Common myeloid progenitor, CD34-positive (primary cell): ENCODE measurements at regions not wholly inside any gene's neighbourhood (a gene's known extent, or its start where the extent isn't known, plus 50 kb on each side); places are given as distances from the start of the nearest gene placed in this dataset.
A peak's percentile ranks its signal among the peaks of the same experiment; 100 is the strongest.
"Not testable (repeated sequence)": the region's sequence is repeated elsewhere in the genome, so short reads cannot be mapped to it uniquely, and the experiment has no call there.

Source experiments
- CTCF ChIA-PET: fragments of 350-600 bp; sonication (Branson Sonifier 250); formaldehyde crosslinking; loops from one replicate; lab custom pipeline; 2021; ENCODE audit warnings: antibody characterized with exemption; lab: Charles Lee
- POLR2A ChIA-PET: fragments of 350-600 bp; sonication (Branson Sonifier 250); formaldehyde crosslinking; loops from one replicate; lab custom pipeline; 2021; ENCODE audit warnings: antibody characterized with exemption; lab: Charles Lee
- DNase-seq, 3 donors: peaks; one replicate each; pipeline versions ENCODE4 v3.0.0 to v3.0.0-alpha.2; 2013
- H3K27ac ChIP-seq, 2 experiments: 1 replicate in 1 of 2; 2 replicates in 1 of 2; pipeline ENCODE4 v1.7.0; 2013; ENCODE audit warnings: inconsistent platforms in 2 of 2, low read length in 2 of 2, mild to moderate bottlenecking in 2 of 2, low read depth in 1 of 2, moderate library complexity in 1 of 2; ENCODE audit not compliant: severe bottlenecking in 2 of 2, insufficient read depth in 1 of 2, poor library complexity in 1 of 2
- H3K27me3 ChIP-seq, 5 experiments: replicated peaks in 2 of 5; 1 replicate in 3 of 5; 2 replicates in 2 of 5; pipeline versions ENCODE4 v1.6.1 to v1.7.0; 2013; ENCODE audit warnings: low read length in 4 of 5, mild to moderate bottlenecking in 2 of 5, moderate library complexity in 2 of 5, inconsistent platforms in 1 of 5; ENCODE audit not compliant: insufficient read depth in 5 of 5, control insufficient read depth in 4 of 5
- H3K36me3 ChIP-seq, 4 experiments: 1 replicate in 2 of 4; 2 replicates in 2 of 4; pipeline versions ENCODE4 v1.6.1 to v1.7.0; 2013; ENCODE audit warnings: low read length in 3 of 4, control low read depth in 1 of 4, mild to moderate bottlenecking in 1 of 4; ENCODE audit not compliant: control insufficient read depth in 4 of 4, insufficient read depth in 4 of 4
- H3K4me1 ChIP-seq, 4 experiments: 1 replicate in 3 of 4; 2 replicates in 1 of 4; pipeline versions ENCODE4 v1.6.1 to v1.7.1; 2013; ENCODE audit warnings: low read length in 3 of 4, mild to moderate bottlenecking in 3 of 4, control low read depth in 1 of 4, inconsistent platforms in 1 of 4, moderate library complexity in 1 of 4; ENCODE audit not compliant: control insufficient read depth in 4 of 4, insufficient read depth in 4 of 4; ENCODE audit errors: control extremely low read depth in 1 of 4
- H3K4me3 ChIP-seq, 7 experiments: 1 replicate in 4 of 7; 2 replicates in 3 of 7; pipeline versions ENCODE4 v1.5.1 to v1.7.0; 2013; ENCODE audit warnings: mild to moderate bottlenecking in 7 of 7, low read length in 6 of 7, moderate library complexity in 6 of 7, inconsistent platforms in 2 of 7, low read depth in 2 of 7, control low read depth in 1 of 7; ENCODE audit not compliant: insufficient read depth in 4 of 7, control insufficient read depth in 1 of 7; ENCODE audit errors: extremely low read depth in 1 of 7
- H3K9me3 ChIP-seq, 5 experiments: 1 replicate in 4 of 5; 2 replicates in 1 of 5; pipeline versions ENCODE4 v1.6.1 to v1.7.1; 2013; ENCODE audit warnings: low read length in 4 of 5, mild to moderate bottlenecking in 2 of 5, inconsistent platforms in 1 of 5, low read depth in 1 of 5, moderate library complexity in 1 of 5; ENCODE audit not compliant: control insufficient read depth in 4 of 5, insufficient read depth in 2 of 5; ENCODE audit errors: control extremely low read depth in 1 of 5
- WGBS: methylation state at CpG from one replicate; pipeline ENCODE4 v1.1.5; 2013; ENCODE audit not compliant: insufficient coverage; 5-methylcytosine and 5-hydroxymethylcytosine counted together

DNA sequence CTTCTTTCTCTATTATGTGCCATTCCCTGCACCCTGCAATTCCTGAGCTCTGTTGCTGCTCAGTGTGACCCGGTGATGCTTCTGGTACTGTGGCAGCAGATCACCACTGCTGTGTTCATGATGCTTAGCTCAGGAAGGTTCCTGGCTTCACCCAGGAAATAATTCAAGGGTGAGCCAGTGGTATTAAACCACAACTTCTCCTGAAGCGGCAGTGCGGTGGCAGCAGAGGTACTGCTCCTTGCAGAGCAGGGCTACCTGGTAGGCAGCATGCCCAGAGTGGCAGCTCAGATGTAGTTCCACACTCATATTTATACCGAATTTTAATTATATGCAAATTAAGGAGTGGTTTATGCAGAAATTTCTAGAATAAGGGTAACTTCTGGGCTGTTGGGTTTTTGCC is 213.8 kb upstream of the ZNF608 start:
- WGBS, result 100% methylated on average over 1 of the region's 4 CpGs
- Histone ChIP-seq H3K27ac (no peak overlapping the region), H3K9me3 (no peaks in the 10 kb centered on the region), H3K27me3 (peaks cover 0 to 9% (median 0%) of the 10 kb centered on the region in 5 experiments), H3K36me3 (no peaks in the 10 kb centered on the region), H3K4me1 (peaks cover 0 to 11% (median 0%) of the 10 kb centered on the region in 4 experiments), H3K4me3 (no peak overlapping the region)
- ChIA-PET CTCF (no interaction called here), POLR2A (interaction anchor here (0.6 kb wide), 1 partner anchor 38 kb away, joined by 5 read pairs; no protein-coding TSS in a partner anchor)
- DNase-seq, result no peak

DNA sequence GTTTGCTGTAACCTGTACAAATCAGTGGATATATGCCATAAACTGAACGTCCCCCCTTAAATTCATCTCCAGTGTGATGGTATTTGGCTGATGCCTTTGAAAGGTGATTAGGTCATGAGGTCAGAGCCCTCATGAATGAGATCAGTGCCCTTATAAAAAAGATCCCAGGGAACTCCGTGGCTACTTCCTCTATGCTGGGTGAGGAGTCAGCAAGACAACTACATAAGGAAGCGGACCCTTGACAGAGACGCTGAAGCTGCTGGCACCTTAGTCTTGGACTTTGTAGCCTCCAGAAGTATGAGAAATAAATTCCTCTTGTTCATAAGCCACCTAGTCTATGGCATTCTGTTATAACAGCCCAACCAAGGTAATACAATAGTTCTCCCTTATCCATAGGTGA is 215.1 kb upstream of the ZNF608 start:
- peaks cover 0 to 4% (median 0%) of the 10 kb centered on the region in 5 experiments for H3K27me3 ChIP-seq
- 91% methylated on average over 4 of the region's 4 CpGs for WGBS
- H3K27ac ChIP-seq, result no peak overlapping the region
- ChIA-PET POLR2A (no interaction called here), CTCF (no interaction called here)
- no peaks in the 10 kb centered on the region for H3K36me3 ChIP-seq
- no peaks in the 10 kb centered on the region for H3K9me3 ChIP-seq
- H3K4me1 ChIP-seq, result peaks cover 0 to 11% (median 0%) of the 10 kb centered on the region in 4 experiments
- DNase-seq, result no peak
- no peak overlapping the region for H3K4me3 ChIP-seq

DNA sequence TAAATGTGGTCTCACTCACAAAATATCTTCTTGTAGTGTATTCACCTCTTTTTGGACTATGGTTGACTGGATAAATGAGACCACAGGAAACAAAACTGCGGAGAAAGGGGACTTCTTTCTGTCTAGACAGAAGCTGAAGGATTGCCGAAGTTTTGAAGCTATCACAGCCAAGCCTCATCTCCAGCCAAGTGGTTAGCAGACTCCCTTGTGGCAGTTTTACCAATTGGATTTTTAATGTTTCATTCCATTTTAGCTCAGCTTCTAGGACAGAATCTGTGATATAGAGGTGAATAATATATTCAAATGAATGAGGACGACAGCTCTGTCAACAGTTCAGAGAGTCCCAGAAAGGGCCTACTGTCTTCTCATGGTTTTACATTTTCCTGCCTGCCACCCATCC is 215.7 kb upstream of the ZNF608 start:
- no peak overlapping the region for H3K4me3 ChIP-seq
- ChIA-PET POLR2A (interaction anchor here (0.7 kb wide), 1 partner anchor 14 kb away, joined by 3 read pairs; no protein-coding TSS in a partner anchor), CTCF (interaction anchor here (0.7 kb wide), 1 partner anchor 1819 kb away, joined by 5 read pairs; no protein-coding TSS in a partner anchor)
- no peaks in the 10 kb centered on the region for H3K9me3 ChIP-seq
- no peaks in the 10 kb centered on the region for H3K36me3 ChIP-seq
- DNase-seq, result no peak
- H3K27me3 ChIP-seq, result peaks cover 0 to 3% (median 0%) of the 10 kb centered on the region in 5 experiments
- 87% methylated on average over 3 of the region's 3 CpGs for WGBS
- H3K4me1 ChIP-seq, result peaks cover 0 to 11% (median 0%) of the 10 kb centered on the region in 4 experiments
- H3K27ac ChIP-seq, result no peak overlapping the region

DNA sequence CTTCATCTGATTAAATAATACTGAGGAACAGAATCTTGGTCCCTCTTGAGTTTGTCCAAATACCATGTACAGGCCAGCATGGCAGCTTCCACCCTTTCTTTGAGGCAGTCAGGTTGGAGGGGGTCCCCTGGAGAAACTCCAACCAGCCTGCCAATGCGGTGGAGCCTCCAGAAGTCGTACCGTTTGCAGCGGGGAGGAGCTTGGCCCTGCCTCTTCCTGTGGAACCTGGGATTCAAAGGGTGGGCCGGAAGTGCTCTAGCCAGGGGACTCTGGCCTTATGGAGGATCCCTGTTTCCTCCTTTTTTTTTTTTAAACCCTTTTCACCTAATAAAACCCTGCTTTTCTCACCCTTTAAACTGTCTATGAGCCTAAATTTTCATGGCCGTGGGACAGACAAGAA is 216.3 kb upstream of the ZNF608 start:
- WGBS, result 100% methylated on average over 5 of the region's 6 CpGs
- Histone ChIP-seq H3K36me3 (no peaks in the 10 kb centered on the region), H3K27ac (no peak overlapping the region), H3K4me3 (no peak overlapping the region), H3K27me3 (no peaks in the 10 kb centered on the region), H3K4me1 (peaks cover 0 to 11% (median 0%) of the 10 kb centered on the region in 4 experiments), H3K9me3 (no peaks in the 10 kb centered on the region)
- CTCF ChIA-PET, result interaction anchor here (0.7 kb wide), 1 partner anchor 1819 kb away, joined by 5 read pairs; no protein-coding TSS in a partner anchor
- no peak for DNase-seq
- POLR2A ChIA-PET, result no interaction called here

DNA sequence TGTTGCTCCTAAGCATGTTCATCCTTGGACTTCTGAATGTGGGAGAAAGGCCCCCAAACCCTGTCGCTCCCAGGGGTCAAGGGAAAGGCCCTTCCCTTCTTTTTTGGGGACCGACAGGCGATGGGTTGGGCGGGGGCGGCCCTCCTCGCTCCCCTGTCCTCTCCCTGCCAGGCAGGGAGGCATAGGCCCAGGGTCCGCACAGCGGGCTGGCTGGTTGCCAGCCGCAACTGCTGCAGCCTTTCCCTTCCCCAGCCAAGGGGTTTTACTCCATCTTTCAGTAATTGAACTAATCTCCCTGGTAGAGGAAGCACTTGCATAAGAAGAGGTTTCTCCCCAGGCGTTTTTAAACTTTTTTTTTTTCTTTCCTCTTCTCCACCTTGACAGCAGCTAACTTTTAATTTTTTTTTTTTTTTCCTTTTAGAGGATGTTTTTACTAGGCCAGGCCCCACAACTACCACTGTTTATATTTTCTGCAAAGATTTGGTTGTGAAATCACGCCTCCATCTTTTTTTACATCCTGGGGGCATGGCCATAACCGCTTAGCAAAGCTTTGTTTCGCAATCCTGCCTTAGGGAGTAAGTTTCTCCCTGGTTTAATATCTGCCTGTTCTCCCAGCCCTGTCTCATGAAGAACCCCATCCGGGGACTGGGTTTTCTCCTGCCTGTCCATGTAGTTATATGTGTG is 216.9 kb upstream of the ZNF608 start:
- WGBS, result no CpG with 5 or more reads among the region's 14 CpGs
- peaks cover 0 to 11% (median 0%) of the 10 kb centered on the region in 4 experiments for H3K4me1 ChIP-seq
- no peak overlapping the region for H3K27ac ChIP-seq
- H3K36me3 ChIP-seq, result no peaks in the 10 kb centered on the region
- no peak overlapping the region for H3K4me3 ChIP-seq
- DNase-seq, result peak in 1 of 3 donors; percentile 9
- no peaks in the 10 kb centered on the region for H3K27me3 ChIP-seq
- no peaks in the 10 kb centered on the region for H3K9me3 ChIP-seq
- ChIA-PET POLR2A (no interaction called here), CTCF (no interaction called here)

DNA sequence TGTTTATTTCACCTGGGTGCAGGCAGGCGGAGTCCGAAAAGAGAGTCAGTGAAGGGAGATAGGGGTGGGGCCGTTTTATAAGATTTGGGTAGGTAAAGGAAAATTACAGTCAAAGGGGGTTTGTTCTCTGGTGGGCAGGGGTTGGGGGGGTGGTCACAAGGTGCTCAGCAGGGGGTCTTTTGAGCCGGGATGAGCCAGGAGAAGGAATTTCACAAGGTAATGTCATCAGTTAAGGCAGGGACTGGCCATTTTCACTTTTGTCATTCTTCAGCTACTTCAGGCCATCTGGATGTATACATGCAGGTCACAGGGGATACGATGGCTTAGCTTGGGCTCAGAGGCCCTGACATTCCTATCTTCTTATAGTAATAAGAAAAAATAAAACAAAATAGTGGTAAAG is 220.3 kb upstream of the ZNF608 start:
- H3K9me3 ChIP-seq, H3K36me3 ChIP-seq, H3K27ac ChIP-seq, H3K27me3 ChIP-seq, CTCF ChIA-PET, H3K4me3 ChIP-seq, DNase-seq, POLR2A ChIA-PET: not testable (repeated sequence)
- WGBS, result 80% methylated on average over 4 of the region's 5 CpGs
- H3K4me1 ChIP-seq, result peaks cover 0 to 11% (median 0%) of the 10 kb centered on the region in 4 experiments

DNA sequence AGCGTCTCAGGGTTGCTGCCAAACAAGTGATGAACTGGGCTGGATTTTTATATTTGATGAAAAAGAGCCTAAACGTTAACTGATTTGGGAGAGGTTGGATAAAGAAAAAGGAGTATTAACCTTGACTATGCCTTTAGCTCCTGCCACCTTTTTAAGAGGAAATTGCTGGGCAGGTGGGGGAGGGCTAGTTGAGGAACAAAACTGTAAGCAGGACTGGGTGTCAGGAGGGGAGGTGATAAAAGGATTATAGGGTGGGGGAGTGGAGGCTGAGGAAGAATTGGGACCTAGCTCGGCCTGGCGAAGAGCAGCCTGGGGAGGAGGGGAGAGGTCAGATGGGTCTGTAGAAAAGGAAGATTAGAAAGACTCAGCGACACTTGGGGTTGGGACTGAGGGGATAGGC is 223.9 kb upstream of the ZNF608 start:
- H3K27ac ChIP-seq, DNase-seq, CTCF ChIA-PET, H3K9me3 ChIP-seq, H3K4me1 ChIP-seq, H3K4me3 ChIP-seq, POLR2A ChIA-PET, H3K27me3 ChIP-seq, H3K36me3 ChIP-seq: not testable (repeated sequence)
- WGBS, result 88% methylated on average over 4 of the region's 5 CpGs
